Sigmoid colon (tissue), 6 donors: ENCODE measurements at regions not wholly inside any gene's neighbourhood (a gene's known extent, or its start where the extent isn't known, plus 50 kb on each side); places are given as distances from the start of the nearest gene placed in this dataset.

Experiments
- DNase-seq: peaks from one replicate; pipeline ENCODE4 v3.0.0-alpha.2; 2019
- H3K27ac ChIP-seq, 4 donors: fragments of 200-600 bp; sonication (generic); one replicate each; pipeline ENCODE4 v1.5.1; 2016 to 2019; ENCODE audit warnings: mild to moderate bottlenecking in 1 of 4
- H3K27me3 ChIP-seq, 3 donors: fragments of 200-600 bp; sonication (generic); one replicate each; pipeline ENCODE4 v1.5.1; 2019; ENCODE audit warnings: mild to moderate bottlenecking in 1 of 3
- H3K36me3 ChIP-seq, 4 donors: fragments of 200-600 bp; sonication (generic); one replicate each; pipeline ENCODE4 v1.5.1; 2016 to 2019
- H3K4me1 ChIP-seq, 4 donors: fragments of 200-600 bp; sonication (generic); one replicate each; pipeline ENCODE4 v1.5.1; 2017 to 2019
- H3K4me3 ChIP-seq, 4 donors: fragments of 200-600 bp; sonication (generic); one replicate each; pipeline ENCODE4 v1.5.1; 2017 to 2019; ENCODE audit warnings: mild to moderate bottlenecking in 2 of 4, moderate library complexity in 1 of 4
- H3K9me3 ChIP-seq, 4 donors: fragments of 200-600 bp in 3 of 4; sonication (generic) in 3 of 4; one replicate each; pipeline versions ENCODE4 v1.5.1 to v1.6.1; 2013 to 2019
- CTCF ChIP-seq, 4 experiments: fragments of 450-650 bp in 3 of 4; fragments of 200-600 bp in 1 of 4; IDR thresholded peaks; one replicate each; pipeline ENCODE4 v1.5.1; 2016 to 2019; ENCODE audit warnings: antibody characterized with exemption in 4 of 4, mild to moderate bottlenecking in 3 of 4, moderate library complexity in 2 of 4
- EP300 ChIP-seq, 4 donors: sonication (generic); formaldehyde crosslinking; IDR thresholded peaks; one replicate each; pipeline ENCODE4 v1.6.1; 2017; ENCODE audit warnings: antibody characterized with exemption in 4 of 4
- POLR2A ChIP-seq, 2 donors: fragments of 450-650 bp; IDR thresholded peaks; one replicate each; pipeline ENCODE4 v1.6.1; 2016; ENCODE audit warnings: antibody characterized with exemption in 2 of 2, mild to moderate bottlenecking in 2 of 2, moderate library complexity in 2 of 2
- POLR2AphosphoS5 ChIP-seq, 4 donors: sonication (generic); formaldehyde crosslinking; IDR thresholded peaks; one replicate each; pipeline ENCODE4 v1.6.1; 2017; ENCODE audit warnings: antibody characterized with exemption in 4 of 4
- WGBS, 2 donors: extraction: QIAGEN DNeasy Blood & Tissue Kit; methylation state at CpG; one replicate each; pipeline ENCODE4 v1.1.7; 2013; 5-methylcytosine and 5-hydroxymethylcytosine counted together
- intact Hi-C: fragments of 100-400 bp; cut with DNase I; formaldehyde crosslinking; loops from one replicate; pipeline ENCODE4 v1.15.1; 2023
- donor health status: healthy with polysubstance abuse.
- donor health status: healthy.

DNA sequence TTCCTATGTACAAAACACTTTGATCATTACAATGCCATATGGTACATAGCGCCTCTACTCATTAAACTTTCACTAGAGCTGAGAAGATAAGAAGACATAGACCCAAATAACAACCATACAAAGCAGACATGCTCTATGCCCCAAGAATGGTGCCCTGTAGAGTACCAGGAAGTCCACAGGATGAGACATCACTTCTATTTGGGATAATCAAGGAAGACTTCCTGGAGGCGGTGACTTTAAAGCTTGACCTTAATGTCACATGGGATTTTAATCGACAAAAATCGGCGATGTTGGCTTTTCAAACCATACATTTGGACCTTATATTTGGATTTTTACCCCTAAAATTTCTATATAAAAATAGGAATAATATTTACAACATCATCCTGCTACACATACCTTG lies 224.3 kb upstream of the MAP3K1 start:
- no peak overlapping the region for H3K27ac ChIP-seq
- intact Hi-C loops: no loop called here
- 95 to 99% methylated on average over 5 of the region's 5 CpGs for WGBS, 2 donors
- DNase-seq: no peak
- TF ChIP-seq POLR2AphosphoS5 (IDR thresholded peaks at IDR 0.05) (no peak), POLR2A (IDR thresholded peaks at IDR 0.05) (no peak)
- no peak overlapping the region for H3K4me3 ChIP-seq
- H3K4me1 ChIP-seq: no peaks in the 10 kb centered on the region
- no peaks in the 10 kb centered on the region for H3K36me3 ChIP-seq
- H3K27me3 ChIP-seq: no peaks in the 10 kb centered on the region
- H3K9me3 ChIP-seq: no peaks in the 10 kb centered on the region

DNA sequence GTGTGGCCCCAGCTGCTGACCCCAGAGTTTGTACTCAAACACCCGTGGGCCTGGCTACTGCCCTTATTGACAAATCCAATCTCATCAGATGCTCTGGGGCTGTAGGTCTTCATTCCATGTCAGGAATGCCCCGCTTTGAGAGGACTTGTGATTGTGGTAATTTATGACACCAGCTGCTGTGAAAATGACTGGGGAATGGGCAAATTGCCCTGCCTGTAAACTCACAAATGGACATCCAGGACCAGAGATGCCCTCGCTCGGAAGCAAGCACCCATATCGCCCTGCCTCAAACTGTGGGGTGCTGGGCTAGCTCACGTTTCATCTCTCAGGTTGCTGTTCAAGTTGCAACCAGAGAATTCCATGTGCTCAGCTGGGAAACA lies 225.9 kb upstream of the MAP3K1 start:
- DNase-seq: no peak
- intact Hi-C loops: no loop called here
- Histone ChIP-seq H3K27me3 (no peaks in the 10 kb centered on the region), H3K9me3 (no peaks in the 10 kb centered on the region), H3K4me3 (no peak overlapping the region), H3K4me1 (peaks cover 0 to 5% (median 2%) of the 10 kb centered on the region in 4 donors), H3K36me3 (no peaks in the 10 kb centered on the region), H3K27ac (peak overlapping the region in 1 of 4 donors; percentile 62)
- no peak for TF ChIP-seq POLR2AphosphoS5 (IDR thresholded peaks at IDR 0.05)
- no peak for TF ChIP-seq POLR2A (IDR thresholded peaks at IDR 0.05)
- TF ChIP-seq EP300 (IDR thresholded peaks at IDR 0.05): no peak
- no peak for TF ChIP-seq CTCF (IDR thresholded peaks at IDR 0.05)
- WGBS, 2 donors: 32 to 71% methylated on average over 6 of the region's 6 CpGs

- Histone ChIP-seq H3K27ac (peak overlapping the region in 3 of 4 donors; percentile 14 to 62 (median 17)), H3K36me3 (no peaks in the 10 kb centered on the region), H3K9me3 (no peaks in the 10 kb centered on the region), H3K27me3 (no peaks in the 10 kb centered on the region), H3K4me3 (no peak overlapping the region), H3K4me1 (peaks cover 0 to 5% (median 2%) of the 10 kb centered on the region in 4 donors)
- WGBS, 2 donors: 46 to 49% methylated on average over 16 of the region's 16 CpGs
- DNase-seq: peak; percentile 74
- TF ChIP-seq CTCF (IDR thresholded peaks at IDR 0.05) (no peak), EP300 (IDR thresholded peaks at IDR 0.05) (no peak), POLR2AphosphoS5 (IDR thresholded peaks at IDR 0.05) (no peak), POLR2A (IDR thresholded peaks at IDR 0.05) (no peak)
- intact Hi-C loops: no loop called here
Observed at GRCh38 chr5:56588636-56589480, 226.5 kb upstream of the MAP3K1 start.

- Histone ChIP-seq H3K9me3 (no peaks in the 10 kb centered on the region), H3K27me3 (no peaks in the 10 kb centered on the region), H3K4me1 (peaks cover 0 to 5% (median 2%) of the 10 kb centered on the region in 4 donors), H3K4me3 (no peak overlapping the region), H3K27ac (peak overlapping the region in 1 of 4 donors; percentile 62), H3K36me3 (no peaks in the 10 kb centered on the region)
- no peak for TF ChIP-seq EP300 (IDR thresholded peaks at IDR 0.05)
- no peak for TF ChIP-seq POLR2A (IDR thresholded peaks at IDR 0.05)
- TF ChIP-seq CTCF (IDR thresholded peaks at IDR 0.05): no peak
- no peak for TF ChIP-seq POLR2AphosphoS5 (IDR thresholded peaks at IDR 0.05)
- DNase-seq: no peak
- 88 to 89% methylated on average over 2 of the region's 2 CpGs for WGBS, 2 donors
- intact Hi-C loops: no loop called here
Observed at GRCh38 chr5:56588131-56588487, 227.2 kb upstream of the MAP3K1 start.

DNA sequence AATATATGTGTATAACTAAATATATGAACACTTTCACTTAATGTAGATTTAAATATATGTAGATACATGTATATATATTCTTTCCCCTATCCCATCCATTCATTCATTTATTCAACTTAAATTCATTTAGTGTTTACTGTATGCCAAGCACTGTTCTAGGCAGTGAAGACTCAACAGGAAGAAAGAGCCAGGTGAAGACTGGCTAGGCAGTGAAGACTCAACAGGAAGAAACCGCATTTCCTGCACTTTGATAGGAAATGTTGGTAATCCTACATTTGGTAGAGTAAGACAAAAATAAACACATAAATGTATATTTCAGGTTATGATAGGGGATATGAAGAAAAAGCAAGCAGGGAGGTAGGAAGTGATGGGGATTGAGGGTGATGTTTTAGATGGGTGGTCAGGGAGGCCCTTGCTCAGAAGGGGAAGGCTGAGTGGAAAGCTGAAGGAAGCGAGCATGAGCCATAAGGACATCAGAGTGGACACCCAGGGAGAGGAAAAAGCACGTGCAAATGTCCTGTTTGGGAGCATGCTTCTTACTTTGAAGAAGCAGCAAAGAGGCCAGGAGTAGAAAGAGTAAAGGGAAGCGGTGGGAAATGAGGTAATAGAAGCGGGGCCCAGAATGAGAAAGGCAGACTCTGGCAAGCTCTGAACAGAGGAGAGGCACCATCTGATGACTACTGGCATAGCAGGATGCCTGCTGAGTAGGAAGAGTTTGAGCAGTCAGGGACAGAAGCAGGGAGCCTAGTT lies 227.8 kb upstream of the MAP3K1 start:
- H3K9me3 ChIP-seq: no peaks in the 10 kb centered on the region
- peaks cover 0 to 5% (median 2%) of the 10 kb centered on the region in 4 donors for H3K4me1 ChIP-seq
- intact Hi-C loops: no loop called here
- no peak for DNase-seq
- H3K4me3 ChIP-seq: no peak overlapping the region
- no peaks in the 10 kb centered on the region for H3K36me3 ChIP-seq
- peak overlapping the region in 1 of 4 donors; percentile 62 for H3K27ac ChIP-seq
- H3K27me3 ChIP-seq: no peaks in the 10 kb centered on the region
- TF ChIP-seq CTCF (IDR thresholded peaks at IDR 0.05) (no peak), EP300 (IDR thresholded peaks at IDR 0.05) (no peak), POLR2AphosphoS5 (IDR thresholded peaks at IDR 0.05) (no peak), POLR2A (IDR thresholded peaks at IDR 0.05) (no peak)
- WGBS, 2 donors: 82 to 86% methylated on average over 5 of the region's 5 CpGs
